HepG2 (cell line): ENCODE measurements at regions not wholly inside any gene's neighbourhood (a gene's known extent, or its start where the extent isn't known, plus 50 kb on each side); places are given as distances from the start of the nearest gene placed in this dataset.
A peak's percentile ranks its signal among the peaks of the same experiment; 100 is the strongest.

Source experiments
- AKAP8 ChIP-seq: sonication (generic); formaldehyde crosslinking; IDR thresholded peaks from 2 replicates; pipeline ENCODE4 v1.5.1; 2020; ENCODE audit warnings: mild to moderate bottlenecking, missing genetic modification reagents
- ATF4 ChIP-seq, 2 experiments: fragments of 450-650 bp in 1 of 2; sonication (generic) in 1 of 2; formaldehyde crosslinking; IDR thresholded peaks; 2 replicates each; pipeline versions ENCODE4 v1.5.0 to v1.8.0; 2020 to 2022; ENCODE audit warnings: mild to moderate bottlenecking in 1 of 2, missing genetic modification reagents in 1 of 2
- GATA4 ChIP-seq: sonication (generic); IDR thresholded peaks from 2 replicates; pipeline ENCODE4 v1.6.1; 2016; ENCODE audit warnings: antibody characterized with exemption, low read depth, borderline replicate concordance
- GZF1 ChIP-seq: sonication (generic); formaldehyde crosslinking; IDR thresholded peaks from 2 replicates; pipeline ENCODE4 v1.5.1; 2020; ENCODE audit warnings: mild to moderate bottlenecking, missing genetic modification reagents
- ISL2 ChIP-seq: sonication (generic); formaldehyde crosslinking; IDR thresholded peaks from 2 replicates; pipeline ENCODE4 v1.5.0; 2020; ENCODE audit warnings: missing genetic modification reagents
- KDM6A ChIP-seq: IDR thresholded peaks from 2 replicates; pipeline ENCODE4 v1.6.1; 2016; ENCODE audit warnings: low read depth
- MTF1 ChIP-seq: sonication (generic); formaldehyde crosslinking; IDR thresholded peaks from 2 replicates; pipeline ENCODE4 v1.5.0; 2020; ENCODE audit warnings: missing genetic modification reagents
- NR2F2 ChIP-seq: IDR thresholded peaks from 2 replicates; pipeline ENCODE4 v1.6.1; 2012; ENCODE audit warnings: low read depth, inconsistent platforms, borderline replicate concordance
- NRL ChIP-seq: sonication (generic); formaldehyde crosslinking; IDR thresholded peaks from 2 replicates; pipeline ENCODE4 v1.5.0; 2020; ENCODE audit warnings: missing genetic modification reagents, mild to moderate bottlenecking, moderate library complexity, borderline replicate concordance
- SETDB1 ChIP-seq: sonication (generic); formaldehyde crosslinking; IDR thresholded peaks from 2 replicates; pipeline ENCODE4 v1.5.1; 2020; ENCODE audit warnings: missing genetic modification reagents, mild to moderate bottlenecking, borderline replicate concordance
- ZFP82 ChIP-seq: sonication (generic); formaldehyde crosslinking; IDR thresholded peaks from 2 replicates; pipeline ENCODE4 v1.5.1; 2020; ENCODE audit warnings: mild to moderate bottlenecking, missing genetic modification reagents, borderline replicate concordance
- ZNF256 ChIP-seq: sonication (generic); formaldehyde crosslinking; conservative IDR thresholded peaks from 2 replicates; pipeline ENCODE4 v1.4.0; 2020; ENCODE audit warnings: missing genetic modification reagents
- ZNF678 ChIP-seq: sonication (generic); formaldehyde crosslinking; IDR thresholded peaks from 2 replicates; pipeline ENCODE4 v1.4.0; 2020; ENCODE audit warnings: mild to moderate bottlenecking, missing genetic modification reagents
- ZUFSP ChIP-seq: sonication (generic); formaldehyde crosslinking; IDR thresholded peaks from 2 replicates; pipeline ENCODE4 v1.9.0; 2021; ENCODE audit warnings: missing genetic modification reagents, mild to moderate bottlenecking, borderline replicate concordance
- TF ChIP-seq, protein P1 (sequence below): IDR thresholded peaks from 2 replicates; pipeline ENCODE4 v1.6.1; 2016; ENCODE audit warnings: missing genetic modification reagents, missing compliant biosample characterization
- TF ChIP-seq, protein P2 (sequence below): sonication (generic); formaldehyde crosslinking; IDR thresholded peaks from one replicate; pipeline ENCODE4 v1.5.1; 2020; ENCODE audit warnings: mild to moderate bottlenecking, missing genetic modification reagents; ENCODE audit errors: not compliant biosample characterization
- TF ChIP-seq, protein P3 (sequence below): sonication (generic); formaldehyde crosslinking; IDR thresholded peaks from 2 replicates; pipeline ENCODE4 v1.8.1; 2022; ENCODE audit warnings: mild to moderate bottlenecking, missing genetic modification reagents

DNA sequence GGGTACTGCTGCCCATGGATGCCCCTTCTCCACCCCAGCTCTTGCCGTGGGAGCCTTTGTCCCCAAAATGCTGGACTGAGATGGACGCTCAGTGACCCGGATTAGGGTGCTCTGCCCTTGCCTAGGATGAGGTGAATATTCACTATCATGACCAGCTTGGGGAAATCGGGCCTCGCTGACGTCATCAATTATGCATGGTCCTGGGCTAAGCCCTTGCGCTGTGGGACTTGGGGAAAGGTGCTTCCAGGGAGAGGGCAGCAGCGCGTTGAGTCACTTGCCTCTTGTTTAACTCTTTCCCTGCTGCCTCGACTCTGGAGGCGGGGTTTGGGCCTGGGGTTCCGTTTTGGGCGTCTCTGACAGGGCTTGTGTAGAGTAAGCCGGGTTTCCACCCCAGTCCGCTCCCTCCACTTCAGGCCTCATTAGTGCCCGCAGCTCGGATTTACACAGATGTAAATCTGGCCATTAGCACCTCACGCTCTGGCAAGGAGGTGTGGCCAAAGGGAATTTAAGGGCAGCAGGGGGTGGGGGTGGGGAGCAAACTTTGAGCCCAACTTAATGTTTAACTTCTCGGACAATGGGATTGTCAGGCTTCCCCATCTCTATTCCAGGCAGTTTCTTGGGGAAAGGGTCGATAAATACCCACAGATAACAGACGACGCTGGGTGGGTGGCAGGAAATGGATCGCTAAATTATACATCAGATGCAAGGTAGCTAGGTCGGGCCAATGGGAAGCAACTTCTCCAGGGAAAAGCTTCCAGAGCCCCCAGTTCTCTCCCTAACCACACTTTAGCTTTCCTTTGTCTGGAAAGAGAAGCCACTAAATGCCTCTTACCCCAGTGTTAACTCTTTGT is 51.3 kb upstream of the TCF7L2 start (continued):
- TF ChIP-seq ISL2 (peak; percentile 61), MTF1 (CRISPR knock-in tag) (no peak), KDM6A (CRISPR knock-in tag) (peak; percentile 74), ATF4 (CRISPR knock-in tag; IDR thresholded peaks at IDR 0.05) (no peak), AKAP8 (CRISPR knock-in tag) (no peak), ZUFSP (no peak), SETDB1 (CRISPR knock-in tag) (no peak), ZNF678 (CRISPR knock-in tag) (no peak), GZF1 (no peak), ZFP82 (CRISPR knock-in tag) (no peak), ZNF256 (no peak), NRL (CRISPR knock-in tag) (no peak), NR2F2 (0 out of 2 replicates have a peak, but pooled peaks have one; percentile 56), GATA4 (peak; percentile 58; the same call in 1 of the 2 replicates)
- TF ChIP-seq, protein P1, sequence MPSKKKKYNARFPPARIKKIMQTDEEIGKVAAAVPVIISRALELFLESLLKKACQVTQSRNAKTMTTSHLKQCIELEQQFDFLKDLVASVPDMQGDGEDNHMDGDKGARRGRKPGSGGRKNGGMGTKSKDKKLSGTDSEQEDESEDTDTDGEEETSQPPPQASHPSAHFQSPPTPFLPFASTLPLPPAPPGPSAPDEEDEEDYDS (CRISPR knock-in tag), result peak; percentile 81
- TF ChIP-seq, protein P2, sequence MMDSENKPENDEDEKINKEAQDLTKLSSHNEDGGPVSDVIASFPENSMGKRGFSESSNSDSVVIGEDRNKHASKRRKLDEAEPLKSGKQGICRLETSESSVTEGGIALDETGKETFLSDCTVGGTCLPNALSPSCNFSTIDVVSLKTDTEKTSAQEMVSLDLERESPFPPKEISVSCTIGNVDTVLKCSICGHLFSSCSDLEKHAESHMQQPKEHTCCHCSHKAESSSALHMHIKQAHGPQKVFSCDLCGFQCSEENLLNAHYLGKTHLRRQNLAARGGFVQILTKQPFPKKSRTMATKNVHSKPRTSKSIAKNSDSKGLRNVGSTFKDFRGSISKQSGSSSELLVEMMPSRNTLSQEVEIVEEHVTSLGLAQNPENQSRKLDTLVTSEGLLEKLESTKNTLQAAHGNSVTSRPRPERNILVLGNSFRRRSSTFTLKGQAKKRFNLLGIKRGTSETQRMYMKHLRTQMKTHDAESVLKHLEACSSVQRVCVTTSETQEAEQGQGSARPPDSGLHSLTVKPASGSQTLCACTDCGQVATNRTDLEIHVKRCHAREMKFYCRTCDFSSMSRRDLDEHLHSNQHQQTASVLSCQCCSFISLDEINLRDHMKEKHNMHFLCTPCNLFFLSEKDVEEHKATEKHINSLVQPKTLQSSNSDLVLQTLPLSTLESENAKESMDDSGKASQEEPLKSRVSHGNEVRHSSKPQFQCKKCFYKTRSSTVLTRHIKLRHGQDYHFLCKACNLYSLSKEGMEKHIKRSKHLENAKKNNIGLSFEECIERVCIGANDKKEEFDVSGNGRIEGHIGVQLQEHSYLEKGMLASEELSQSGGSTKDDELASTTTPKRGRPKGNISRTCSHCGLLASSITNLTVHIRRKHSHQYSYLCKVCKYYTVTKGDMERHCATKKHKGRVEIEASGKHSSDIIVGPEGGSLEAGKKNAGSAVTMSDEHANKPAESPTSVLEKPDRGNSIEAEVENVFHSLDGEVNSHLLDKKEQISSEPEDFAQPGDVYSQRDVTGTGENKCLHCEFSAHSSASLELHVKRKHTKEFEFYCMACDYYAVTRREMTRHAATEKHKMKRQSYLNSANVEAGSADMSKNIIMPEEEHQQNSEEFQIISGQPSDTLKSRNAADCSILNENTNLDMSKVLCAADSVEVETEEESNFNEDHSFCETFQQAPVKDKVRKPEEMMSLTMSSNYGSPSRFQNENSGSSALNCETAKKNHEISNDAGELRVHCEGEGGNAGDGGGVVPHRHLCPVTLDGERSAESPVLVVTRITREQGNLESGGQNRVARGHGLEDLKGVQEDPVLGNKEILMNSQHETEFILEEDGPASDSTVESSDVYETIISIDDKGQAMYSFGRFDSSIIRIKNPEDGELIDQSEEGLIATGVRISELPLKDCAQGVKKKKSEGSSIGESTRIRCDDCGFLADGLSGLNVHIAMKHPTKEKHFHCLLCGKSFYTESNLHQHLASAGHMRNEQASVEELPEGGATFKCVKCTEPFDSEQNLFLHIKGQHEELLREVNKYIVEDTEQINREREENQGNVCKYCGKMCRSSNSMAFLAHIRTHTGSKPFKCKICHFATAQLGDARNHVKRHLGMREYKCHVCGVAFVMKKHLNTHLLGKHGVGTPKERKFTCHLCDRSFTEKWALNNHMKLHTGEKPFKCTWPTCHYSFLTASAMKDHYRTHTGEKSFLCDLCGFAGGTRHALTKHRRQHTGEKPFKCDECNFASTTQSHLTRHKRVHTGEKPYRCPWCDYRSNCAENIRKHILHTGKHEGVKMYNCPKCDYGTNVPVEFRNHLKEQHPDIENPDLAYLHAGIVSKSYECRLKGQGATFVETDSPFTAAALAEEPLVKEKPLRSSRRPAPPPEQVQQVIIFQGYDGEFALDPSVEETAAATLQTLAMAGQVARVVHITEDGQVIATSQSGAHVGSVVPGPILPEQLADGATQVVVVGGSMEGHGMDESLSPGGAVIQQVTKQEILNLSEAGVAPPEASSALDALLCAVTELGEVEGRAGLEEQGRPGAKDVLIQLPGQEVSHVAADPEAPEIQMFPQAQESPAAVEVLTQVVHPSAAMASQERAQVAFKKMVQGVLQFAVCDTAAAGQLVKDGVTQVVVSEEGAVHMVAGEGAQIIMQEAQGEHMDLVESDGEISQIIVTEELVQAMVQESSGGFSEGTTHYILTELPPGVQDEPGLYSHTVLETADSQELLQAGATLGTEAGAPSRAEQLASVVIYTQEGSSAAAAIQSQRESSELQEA, result no peak
- TF ChIP-seq, protein P3, sequence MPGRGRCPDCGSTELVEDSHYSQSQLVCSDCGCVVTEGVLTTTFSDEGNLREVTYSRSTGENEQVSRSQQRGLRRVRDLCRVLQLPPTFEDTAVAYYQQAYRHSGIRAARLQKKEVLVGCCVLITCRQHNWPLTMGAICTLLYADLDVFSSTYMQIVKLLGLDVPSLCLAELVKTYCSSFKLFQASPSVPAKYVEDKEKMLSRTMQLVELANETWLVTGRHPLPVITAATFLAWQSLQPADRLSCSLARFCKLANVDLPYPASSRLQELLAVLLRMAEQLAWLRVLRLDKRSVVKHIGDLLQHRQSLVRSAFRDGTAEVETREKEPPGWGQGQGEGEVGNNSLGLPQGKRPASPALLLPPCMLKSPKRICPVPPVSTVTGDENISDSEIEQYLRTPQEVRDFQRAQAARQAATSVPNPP (CRISPR knock-in tag), result 0 out of 2 replicates have a peak, but pooled peaks have one; percentile 26
